Femur (tissue), 1 donor: ENCODE measurements at regions not wholly inside any gene's neighbourhood (a gene's known extent, or its start where the extent isn't known, plus 50 kb on each side); places are given as distances from the start of the nearest gene placed in this dataset.

ENCODE experiments used
- DNase-seq: peaks from one replicate; pipeline ENCODE4 v3.0.0-alpha.2; 2017

DNA sequence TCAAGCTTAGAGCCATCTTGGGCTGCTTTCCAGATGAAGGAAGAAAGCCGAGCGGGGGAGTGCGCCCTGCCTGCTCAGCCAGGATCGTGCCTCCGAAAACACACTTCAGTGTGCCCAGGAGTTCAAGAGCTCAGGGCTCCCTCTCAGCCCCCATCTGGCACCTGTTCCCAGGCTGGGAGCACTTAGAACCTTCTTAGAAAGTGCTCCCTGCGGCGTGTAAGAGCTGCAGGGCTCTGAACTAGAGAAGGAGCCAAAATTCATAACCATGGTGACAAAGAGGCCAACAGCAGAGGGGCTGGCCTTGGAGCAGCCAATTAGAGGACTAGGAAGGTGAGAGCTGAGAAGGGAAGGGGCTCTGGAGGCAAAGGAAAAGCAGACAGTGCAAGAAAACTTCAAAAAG, 59.0 kb upstream of the TNRC6C start:
- DNase-seq: peak; percentile 58

DNA sequence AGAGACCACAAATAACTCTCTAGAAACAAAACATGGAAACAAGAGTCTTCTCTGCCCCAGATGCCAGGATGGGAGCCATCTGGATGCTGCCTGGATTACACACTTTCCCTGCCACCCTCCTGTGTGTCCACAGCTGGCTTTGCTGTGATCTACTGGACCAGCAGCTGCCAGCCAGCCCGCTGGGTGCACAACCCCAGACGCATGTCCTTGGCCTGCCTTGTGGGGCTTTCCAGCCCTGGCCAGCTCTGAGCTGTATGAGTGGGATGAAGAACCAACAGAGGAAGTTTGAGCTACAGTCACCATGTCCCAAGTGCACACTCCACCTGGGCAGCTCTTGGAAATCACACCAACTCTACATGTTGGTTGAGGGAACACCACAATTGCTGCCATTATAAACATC, 57.0 kb upstream of the TNRC6C start:
- DNase-seq: no peak

DNA sequence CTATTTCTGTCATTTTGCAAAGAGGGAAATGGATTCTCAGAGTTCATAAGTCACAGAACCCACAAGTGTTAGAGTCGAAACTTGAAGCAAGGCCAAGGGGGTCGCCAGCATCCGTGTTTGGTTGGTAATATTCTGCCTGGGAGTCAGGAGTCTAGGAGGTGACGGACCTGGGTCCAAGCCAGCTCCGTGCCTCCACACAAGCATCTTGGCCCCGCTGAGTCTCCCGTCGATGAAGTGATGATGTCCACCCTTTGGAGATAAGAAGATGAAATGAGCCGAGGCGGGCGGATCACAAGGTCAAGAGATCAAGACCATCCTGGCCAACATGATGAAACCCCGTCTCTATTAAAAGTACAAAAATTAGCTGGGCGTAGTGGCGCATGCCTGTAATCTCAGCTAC, 53.2 kb upstream of the TNRC6C start:
- no peak for DNase-seq

DNA sequence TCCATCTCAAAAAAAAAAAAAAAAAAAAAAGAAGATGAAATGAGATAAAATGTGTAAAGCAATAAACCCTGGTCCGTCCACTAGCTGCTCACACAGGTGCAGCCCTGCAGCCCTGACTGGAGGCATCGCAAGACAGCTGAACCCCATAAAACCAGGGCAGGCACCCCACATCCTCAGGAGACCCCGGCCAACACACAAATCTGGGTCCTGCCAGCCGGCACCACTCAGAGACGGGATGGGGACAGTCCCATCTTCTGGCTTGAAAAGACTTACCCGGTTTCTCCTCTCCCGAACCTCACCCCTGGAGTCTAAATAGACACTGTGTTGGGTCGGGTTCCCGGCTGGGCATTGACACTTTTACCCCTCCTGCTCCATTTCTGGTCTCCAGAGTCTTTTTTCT, 52.7 kb upstream of the TNRC6C start:
- no peak for DNase-seq

DNA sequence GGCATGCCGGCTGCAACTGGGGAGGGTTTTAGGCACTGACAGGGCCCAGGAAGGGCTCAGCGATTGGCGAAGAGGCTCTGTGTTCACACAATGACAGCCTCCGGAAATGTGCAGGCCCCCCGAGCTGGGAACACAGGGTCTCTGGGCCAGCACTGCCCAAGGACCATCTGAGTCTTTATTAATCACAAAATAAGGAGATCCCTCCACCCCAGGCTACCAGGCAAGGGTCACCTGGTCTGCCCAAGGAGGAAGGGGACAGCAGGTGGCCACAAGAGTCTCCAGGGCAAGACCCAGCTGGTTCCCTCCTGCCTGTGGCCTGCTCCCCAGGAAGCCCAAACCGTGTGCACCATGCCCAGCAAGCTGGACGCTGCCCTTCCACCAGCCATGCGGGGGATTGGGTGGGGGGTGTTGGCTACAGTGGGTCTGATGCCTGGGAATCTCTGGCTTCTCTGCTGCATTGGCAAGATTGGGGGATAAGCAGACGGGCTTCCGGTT, 52.1 kb upstream of the TNRC6C start:
- no peak for DNase-seq

DNA sequence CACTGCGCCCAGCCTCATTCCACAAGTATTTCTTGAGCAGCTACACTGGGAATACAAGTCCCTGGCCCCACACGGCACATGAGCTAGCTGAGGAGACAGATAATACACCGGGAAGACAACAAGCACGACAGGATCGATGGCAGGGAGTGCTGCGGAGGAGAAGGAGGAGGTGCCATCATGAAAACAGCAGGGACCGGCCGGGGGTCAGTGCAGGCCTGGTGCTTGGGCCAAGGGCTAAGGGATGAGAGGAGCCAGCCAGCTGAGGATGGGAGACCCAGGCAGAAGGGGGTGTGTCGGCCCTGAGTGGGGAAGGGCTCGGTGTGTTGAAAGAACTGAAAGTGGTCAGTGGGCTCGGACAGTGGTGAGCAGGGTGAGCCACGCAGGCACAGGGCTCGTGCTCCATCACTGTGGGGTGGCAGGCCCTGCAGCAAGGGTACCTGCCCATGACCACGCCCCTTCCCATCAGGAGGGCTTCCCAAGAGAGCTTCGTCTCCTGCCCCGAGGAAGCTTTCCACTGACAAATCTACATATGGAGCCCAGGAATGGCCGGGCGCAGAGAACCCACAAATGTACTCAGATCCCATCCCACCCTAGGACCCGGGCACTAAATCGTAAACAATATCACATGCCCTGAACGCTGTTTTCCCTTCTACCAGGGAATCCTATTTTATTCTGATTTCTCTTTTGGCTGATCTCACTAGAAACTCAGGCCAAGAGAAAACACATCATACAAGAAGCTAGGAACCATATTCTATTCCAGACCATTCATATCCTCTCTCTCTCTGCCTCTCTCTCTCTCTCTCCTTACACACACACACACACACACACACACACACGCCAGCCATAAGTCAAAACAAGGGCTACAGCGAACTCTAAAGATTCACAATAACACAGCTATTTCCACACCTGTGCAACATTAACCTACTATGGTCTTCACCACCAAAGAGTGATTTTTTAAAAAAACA, 50.7 kb upstream of the TNRC6C start:
- DNase-seq: no peak

DNA sequence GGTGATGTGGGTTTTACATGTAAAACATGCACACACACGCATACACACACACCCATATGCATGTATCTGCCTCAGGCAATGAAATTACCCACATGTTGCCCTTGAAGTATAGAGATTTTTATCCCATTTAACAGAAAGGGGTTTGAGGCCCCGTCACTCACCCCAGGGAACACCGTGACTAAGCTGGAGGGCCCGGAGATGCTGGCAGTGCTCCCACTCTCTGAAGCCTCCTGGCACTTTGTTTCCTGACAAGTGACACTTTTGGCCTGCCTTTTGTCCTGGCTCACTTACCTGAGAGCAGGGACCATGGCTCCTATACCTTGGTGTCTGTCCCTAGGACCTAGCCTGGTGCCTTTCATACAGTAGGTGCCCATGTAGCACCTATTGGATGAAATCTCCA, 50.0 kb upstream of the TNRC6C start:
- DNase-seq: no peak
